Endodermal cell (in vitro differentiated cells): ENCODE measurements at regions not wholly inside any gene's neighbourhood (a gene's known extent, or its start where the extent isn't known, plus 50 kb on each side); places are given as distances from the start of the nearest gene placed in this dataset.

Experiments used
- DNase-seq: peaks from one replicate; pipeline ENCODE4 v3.0.0-alpha.2; 2017
- H3K27ac ChIP-seq: 2 replicates; pipeline ENCODE4 v1.5.1; 2013; ENCODE audit warnings: mild to moderate bottlenecking, low read depth, low read length, moderate library complexity
- H3K27me3 ChIP-seq: 2 replicates; pipeline ENCODE4 v1.6.1; 2013; ENCODE audit warnings: mild to moderate bottlenecking, low read length, moderate library complexity; ENCODE audit not compliant: insufficient read depth, control insufficient read depth, poor library complexity, severe bottlenecking
- H3K36me3 ChIP-seq: 2 replicates; pipeline ENCODE4 v1.7.0; 2013; ENCODE audit warnings: mild to moderate bottlenecking, low read length, moderate library complexity; ENCODE audit not compliant: control insufficient read depth, insufficient read depth
- H3K4me1 ChIP-seq: one replicate; pipeline ENCODE4 v1.7.0; 2013; ENCODE audit warnings: low read length; ENCODE audit not compliant: control insufficient read depth, insufficient read depth
- H3K4me3 ChIP-seq: 2 replicates; pipeline ENCODE4 v1.5.1; 2013; ENCODE audit warnings: mild to moderate bottlenecking, low read length, moderate library complexity
- H3K9ac ChIP-seq: 2 replicates; pipeline ENCODE4 v1.6.1; 2013; ENCODE audit warnings: mild to moderate bottlenecking, low read length, moderate library complexity; ENCODE audit not compliant: poor library complexity, severe bottlenecking; ENCODE audit errors: extremely low read depth
- H3K9me3 ChIP-seq: 2 replicates; pipeline ENCODE4 v1.6.1; 2013; ENCODE audit warnings: mild to moderate bottlenecking, low read length, moderate library complexity; ENCODE audit not compliant: control insufficient read depth
- H3K27ac Mint-ChIP-seq: 2 replicates; pipeline ENCODE4 v1.8.0; 2020; ENCODE audit warnings: mixed read lengths
- H3K27me3 Mint-ChIP-seq: 2 replicates; pipeline ENCODE4 v1.8.0; 2021; ENCODE audit warnings: mild to moderate bottlenecking, mixed read lengths; ENCODE audit not compliant: insufficient read depth
- H3K36me3 Mint-ChIP-seq: 2 replicates; pipeline ENCODE4 v1.8.0; 2020; ENCODE audit warnings: low read depth, mixed read lengths
- H3K4me1 Mint-ChIP-seq: 2 replicates; pipeline ENCODE4 v1.8.0; 2020; ENCODE audit warnings: mixed read lengths
- H3K4me3 Mint-ChIP-seq: 2 replicates; pipeline ENCODE4 v1.8.0; 2020; ENCODE audit warnings: mild to moderate bottlenecking, moderate library complexity, mixed read lengths
- H3K9me3 Mint-ChIP-seq: 2 replicates; pipeline ENCODE4 v1.8.0; 2020; ENCODE audit warnings: mild to moderate bottlenecking, mixed read lengths
- CTCF ChIP-seq: fragments of 200-600 bp; sonication (generic); conservative IDR thresholded peaks from 2 replicates; pipeline ENCODE4 v1.5.0; 2021; ENCODE audit warnings: antibody characterized with exemption, mild to moderate bottlenecking
- WGBS, 2 experiments: methylation state at CpG; one replicate each; pipeline versions ENCODE4 v1.1.5 to v1.1.7; 2013; ENCODE audit warnings: missing lambda C conversion rate in 2 of 2, mixed read lengths in 1 of 2; ENCODE audit not compliant: insufficient coverage in 1 of 2, insufficient read length in 1 of 2; 5-methylcytosine and 5-hydroxymethylcytosine counted together

GRCh38 chr9:107620236-107620635 is 130.7 kb upstream of the KLF4 start:
- Mint-ChIP-seq H3K4me3 (no peak overlapping the region), H3K9me3 (no peaks in the 10 kb centered on the region), H3K36me3 (no peaks in the 10 kb centered on the region), H3K27me3 (peaks cover 48% of the 10 kb centered on the region), H3K4me1 (peaks cover 3% of the 10 kb centered on the region), H3K27ac (no peak overlapping the region)
- no peak for DNase-seq
- Histone ChIP-seq H3K4me1 (no peaks in the 10 kb centered on the region), H3K4me3 (no peak overlapping the region), H3K9ac (no peak overlapping the region), H3K9me3 (no peaks in the 10 kb centered on the region), H3K27ac (no peak overlapping the region), H3K27me3 (peaks cover 49% of the 10 kb centered on the region), H3K36me3 (no peaks in the 10 kb centered on the region)
- TF ChIP-seq CTCF, result no peak
- 96 to 100% methylated on average over 2 to 6 of the region's 6 CpGs for WGBS, 2 experiments

- no peaks in the 10 kb centered on the region for H3K36me3 ChIP-seq
- no peaks in the 10 kb centered on the region for H3K4me1 ChIP-seq
- H3K4me1 Mint-ChIP-seq, result peaks cover 6% of the 10 kb centered on the region
- H3K9me3 ChIP-seq, result no peaks in the 10 kb centered on the region
- no peak overlapping the region for H3K27ac Mint-ChIP-seq
- H3K4me3 Mint-ChIP-seq, result no peak overlapping the region
- no peaks in the 10 kb centered on the region for H3K36me3 Mint-ChIP-seq
- no peak overlapping the region for H3K9ac ChIP-seq
- H3K27me3 ChIP-seq, result peaks cover 49% of the 10 kb centered on the region
- DNase-seq, result no peak
- H3K4me3 ChIP-seq, result no peak overlapping the region
- 83 to 93% methylated on average over 1 of the region's 1 CpG for WGBS, 2 experiments
- no peak for TF ChIP-seq CTCF
- H3K27ac ChIP-seq, result no peak overlapping the region
- no peaks in the 10 kb centered on the region for H3K9me3 Mint-ChIP-seq
- peaks cover 37% of the 10 kb centered on the region for H3K27me3 Mint-ChIP-seq
These were observed 125.8 kb upstream of the KLF4 start for GRCh38 chr9:107615321-107615720.

- TF ChIP-seq CTCF, result no peak
- WGBS, 2 experiments, result 88% methylated on average over 5 of the region's 5 CpGs; no CpG with 5 or more reads in 1 of the 2 experiments
- no peak for DNase-seq
- no peak overlapping the region for H3K4me3 Mint-ChIP-seq
- peaks cover 6% of the 10 kb centered on the region for H3K4me1 Mint-ChIP-seq
- H3K27ac ChIP-seq, result no peak overlapping the region
- H3K4me3 ChIP-seq, result no peak overlapping the region
- H3K4me1 ChIP-seq, result no peaks in the 10 kb centered on the region
- H3K27me3 Mint-ChIP-seq, result peaks cover 37% of the 10 kb centered on the region
- H3K9me3 Mint-ChIP-seq, result no peaks in the 10 kb centered on the region
- H3K9me3 ChIP-seq, result no peaks in the 10 kb centered on the region
- peaks cover 49% of the 10 kb centered on the region for H3K27me3 ChIP-seq
- no peaks in the 10 kb centered on the region for H3K36me3 Mint-ChIP-seq
- H3K27ac Mint-ChIP-seq, result no peak overlapping the region
- no peaks in the 10 kb centered on the region for H3K36me3 ChIP-seq
- no peak overlapping the region for H3K9ac ChIP-seq
These were observed 125.2 kb upstream of the KLF4 start for GRCh38 chr9:107614765-107615164.
